ENCODE measurements at regions not wholly inside any gene's neighbourhood (a gene's known extent, or its start where the extent isn't known, plus 50 kb on each side); places are given as distances from the start of the nearest gene placed in this dataset.
A peak's percentile ranks its signal among the peaks of the same experiment; 100 is the strongest.
"Not testable (repeated sequence)": the region's sequence is repeated elsewhere in the genome, so short reads cannot be mapped to it uniquely, and the experiment has no call there.

DNA sequence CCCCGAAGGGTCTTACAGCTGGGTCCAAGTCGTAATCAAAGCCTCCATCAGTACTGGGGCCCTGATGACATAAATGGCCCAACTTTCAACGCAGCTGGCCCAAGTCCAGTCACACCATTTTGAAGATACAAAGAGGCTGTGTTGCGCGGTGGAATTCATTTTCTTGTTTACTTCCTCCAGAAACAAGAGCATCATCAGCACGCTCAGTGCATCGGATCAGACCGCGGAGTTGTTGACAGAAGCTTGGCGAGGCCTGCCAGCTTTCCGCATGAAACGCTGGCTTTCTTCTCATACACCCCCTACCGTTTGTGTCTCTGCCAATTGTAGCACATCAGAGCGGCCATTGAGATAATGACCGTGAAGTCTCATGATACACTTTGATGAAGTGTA, 101.7 kb upstream of the SPATA31D4 start:
- Histone ChIP-seq H3K4me1 (ENCODE audit: insufficient read depth, low read length) (peaks cover 18% of the 10 kb centered on the region), H3K9ac (ENCODE audit: low read length) (no peak overlapping the region), H3K36me3 (ENCODE audit: insufficient read depth, low read length) (no peaks in the 10 kb centered on the region), H3K9me3 (ENCODE audit: low read length) (no peaks in the 10 kb centered on the region), H3K4me3 (ENCODE audit: low read depth in 1 of 2, low read length in 2 of 2) (no peak overlapping the region), H3K27me3 (ENCODE audit: control insufficient read depth in 1 of 2, insufficient read depth in 2 of 2, low read length in 2 of 2) (no peaks in the 10 kb centered on the region), H3K27ac (ENCODE audit: low read depth, low read length) (peak overlapping the region; percentile 41)

DNA sequence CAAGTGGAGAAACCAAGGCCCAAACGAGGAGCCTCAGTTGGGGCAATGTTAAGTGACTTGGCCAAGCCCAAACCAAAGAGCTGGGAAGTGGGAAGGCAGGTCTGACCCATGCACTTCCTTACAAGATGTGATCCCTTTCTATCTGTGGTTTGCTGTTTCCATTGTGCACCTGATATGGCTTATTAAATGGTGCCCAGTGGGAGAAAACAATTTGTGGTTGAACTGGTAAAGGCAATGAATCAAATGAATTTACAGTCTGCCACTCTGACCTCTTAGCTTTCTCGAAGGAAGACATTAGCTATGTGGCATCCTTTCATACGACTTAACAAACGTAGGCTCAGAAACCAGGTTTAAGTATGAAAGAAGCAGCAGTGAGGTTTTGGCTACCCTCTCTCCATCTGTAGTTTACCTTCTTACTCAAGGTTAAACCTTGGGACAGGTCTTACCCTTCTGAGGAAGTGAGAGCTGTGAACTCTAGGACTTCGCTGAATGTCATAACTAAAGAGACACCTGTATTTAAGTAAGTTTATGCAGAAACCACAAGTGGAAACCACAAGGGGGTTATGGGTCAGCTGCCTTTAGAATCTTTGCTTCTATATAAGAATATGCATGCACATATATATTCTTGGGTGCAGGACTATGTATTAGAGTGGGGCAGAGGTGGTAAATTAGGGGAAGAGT, 100.5 kb upstream of the SPATA31D4 start:
- no peak overlapping the region for H3K27ac ChIP-seq (ENCODE audit: low read depth, low read length)
- no peaks in the 10 kb centered on the region for H3K9me3 ChIP-seq (ENCODE audit: low read length)
- no peak overlapping the region for H3K4me3 ChIP-seq (ENCODE audit: low read depth in 1 of 2, low read length in 2 of 2)
- no peaks in the 10 kb centered on the region for H3K27me3 ChIP-seq (ENCODE audit: control insufficient read depth in 1 of 2, insufficient read depth in 2 of 2, low read length in 2 of 2)
- no peak overlapping the region for H3K9ac ChIP-seq (ENCODE audit: low read length)
- peaks cover 26% of the 10 kb centered on the region for H3K4me1 ChIP-seq (ENCODE audit: insufficient read depth, low read length)
- no peaks in the 10 kb centered on the region for H3K36me3 ChIP-seq (ENCODE audit: insufficient read depth, low read length)

DNA sequence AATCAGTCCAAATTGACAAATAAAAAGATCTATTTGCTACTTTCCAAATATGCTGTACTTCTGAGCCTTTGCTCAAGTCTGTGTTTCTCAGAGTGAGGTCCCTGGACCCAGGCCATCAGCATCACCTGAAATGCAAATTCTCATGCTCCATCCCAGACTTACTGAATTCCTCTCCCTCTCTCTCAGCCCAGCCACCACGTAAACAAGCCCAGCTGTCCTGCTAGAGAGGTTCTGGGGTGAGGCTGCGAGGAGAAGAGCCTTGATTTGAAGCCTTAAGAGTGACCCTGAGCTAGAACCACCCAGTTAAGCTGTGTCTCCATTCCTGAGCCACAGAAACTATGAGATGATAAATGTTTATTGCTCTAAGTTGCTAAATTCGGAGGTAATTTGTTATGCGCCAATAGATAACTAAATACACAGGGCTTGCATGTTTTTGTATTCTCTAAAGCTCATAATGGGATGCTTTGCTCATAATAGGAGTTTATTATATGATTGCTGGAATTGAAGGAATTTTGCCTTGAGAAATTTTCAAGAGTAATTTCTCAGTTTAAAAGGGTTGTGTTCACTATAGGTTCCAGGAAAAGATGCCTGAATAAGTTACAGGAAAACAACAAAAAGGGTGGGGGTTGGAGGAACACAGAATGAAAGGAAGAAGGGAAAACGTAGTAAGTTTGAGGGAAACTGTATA, 98.9 kb upstream of the SPATA31D4 start:
- Histone ChIP-seq H3K9ac (ENCODE audit: low read length) (no peak overlapping the region), H3K4me3 (ENCODE audit: low read depth in 1 of 2, low read length in 2 of 2) (no peak overlapping the region), H3K36me3 (ENCODE audit: insufficient read depth, low read length) (no peaks in the 10 kb centered on the region), H3K27me3 (ENCODE audit: control insufficient read depth in 1 of 2, insufficient read depth in 2 of 2, low read length in 2 of 2) (no peaks in the 10 kb centered on the region), H3K27ac (ENCODE audit: low read depth, low read length) (no peak overlapping the region), H3K9me3 (ENCODE audit: low read length) (no peaks in the 10 kb centered on the region), H3K4me1 (ENCODE audit: insufficient read depth, low read length) (peaks cover 31% of the 10 kb centered on the region)

DNA sequence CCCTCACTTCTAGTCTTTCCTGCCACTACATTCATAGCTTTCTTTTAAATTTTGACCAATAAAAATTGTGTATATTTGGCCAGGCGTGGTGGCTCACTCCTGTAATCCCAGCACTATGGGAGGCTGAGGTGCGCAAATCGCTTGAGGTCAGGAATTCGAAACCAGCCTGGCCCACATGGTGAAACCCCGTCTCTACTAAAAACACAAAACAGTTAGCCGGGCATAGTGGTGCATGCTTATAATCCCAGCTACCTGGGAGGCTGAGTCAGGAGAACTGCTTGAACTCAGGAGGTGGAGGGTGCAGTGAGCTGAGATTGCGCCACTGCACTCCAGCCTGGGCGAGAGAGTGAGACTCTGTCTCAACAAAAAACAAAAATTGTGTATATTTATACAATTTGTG, 97.8 kb upstream of the SPATA31D4 start:
- not testable (repeated sequence) for H3K9ac ChIP-seq (ENCODE audit: low read length); H3K9me3 ChIP-seq (ENCODE audit: low read length); H3K27me3 ChIP-seq (ENCODE audit: control insufficient read depth in 1 of 2, insufficient read depth in 2 of 2, low read length in 2 of 2); H3K27ac ChIP-seq (ENCODE audit: low read depth, low read length); H3K36me3 ChIP-seq (ENCODE audit: insufficient read depth, low read length); H3K4me3 ChIP-seq (ENCODE audit: low read depth in 1 of 2, low read length in 2 of 2)
- H3K4me1 ChIP-seq (ENCODE audit: insufficient read depth, low read length): peaks cover 31% of the 10 kb centered on the region

DNA sequence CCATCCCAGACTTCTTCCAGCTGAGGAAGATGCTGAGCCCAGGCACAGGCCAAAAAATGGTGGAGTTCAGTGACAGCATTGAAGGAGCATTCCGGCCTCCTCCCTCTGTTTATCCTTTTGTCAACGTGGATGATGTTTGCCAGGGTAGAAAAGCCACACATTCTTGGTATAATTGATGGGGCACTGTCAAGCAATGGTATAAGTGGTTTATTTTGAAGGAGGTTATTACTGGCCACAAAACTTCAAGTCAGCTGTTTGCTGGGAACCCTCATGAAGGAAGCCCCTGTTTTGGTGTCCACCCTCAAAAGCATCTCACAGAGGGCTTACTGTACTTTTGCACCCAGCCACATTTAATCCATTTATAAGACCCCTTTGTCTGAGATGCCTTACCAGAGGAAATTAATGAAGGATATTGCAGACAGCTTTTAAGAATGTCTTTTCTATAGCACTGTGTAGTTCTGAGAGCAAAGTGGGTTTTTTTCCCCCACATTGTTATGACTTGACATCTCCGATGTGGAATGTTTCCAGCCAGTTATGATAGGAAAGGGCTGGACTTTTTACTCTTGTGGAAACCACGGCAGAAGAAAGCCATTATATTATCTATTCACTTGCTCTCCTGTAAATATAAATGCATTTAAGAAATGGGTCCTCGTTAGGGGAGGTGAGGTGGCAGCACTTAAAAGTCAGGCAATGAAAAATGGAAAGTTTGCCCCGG, 95.5 kb upstream of the SPATA31D4 start:
- Histone ChIP-seq H3K9ac (ENCODE audit: low read length) (no peak overlapping the region), H3K27ac (ENCODE audit: low read depth, low read length) (peak overlapping the region; percentile 60), H3K4me1 (ENCODE audit: insufficient read depth, low read length) (peaks cover 22% of the 10 kb centered on the region), H3K4me3 (ENCODE audit: low read depth in 1 of 2, low read length in 2 of 2) (no peak overlapping the region), H3K27me3 (ENCODE audit: control insufficient read depth in 1 of 2, insufficient read depth in 2 of 2, low read length in 2 of 2) (no peaks in the 10 kb centered on the region), H3K36me3 (ENCODE audit: insufficient read depth, low read length) (no peaks in the 10 kb centered on the region), H3K9me3 (ENCODE audit: low read length) (no peaks in the 10 kb centered on the region)

DNA sequence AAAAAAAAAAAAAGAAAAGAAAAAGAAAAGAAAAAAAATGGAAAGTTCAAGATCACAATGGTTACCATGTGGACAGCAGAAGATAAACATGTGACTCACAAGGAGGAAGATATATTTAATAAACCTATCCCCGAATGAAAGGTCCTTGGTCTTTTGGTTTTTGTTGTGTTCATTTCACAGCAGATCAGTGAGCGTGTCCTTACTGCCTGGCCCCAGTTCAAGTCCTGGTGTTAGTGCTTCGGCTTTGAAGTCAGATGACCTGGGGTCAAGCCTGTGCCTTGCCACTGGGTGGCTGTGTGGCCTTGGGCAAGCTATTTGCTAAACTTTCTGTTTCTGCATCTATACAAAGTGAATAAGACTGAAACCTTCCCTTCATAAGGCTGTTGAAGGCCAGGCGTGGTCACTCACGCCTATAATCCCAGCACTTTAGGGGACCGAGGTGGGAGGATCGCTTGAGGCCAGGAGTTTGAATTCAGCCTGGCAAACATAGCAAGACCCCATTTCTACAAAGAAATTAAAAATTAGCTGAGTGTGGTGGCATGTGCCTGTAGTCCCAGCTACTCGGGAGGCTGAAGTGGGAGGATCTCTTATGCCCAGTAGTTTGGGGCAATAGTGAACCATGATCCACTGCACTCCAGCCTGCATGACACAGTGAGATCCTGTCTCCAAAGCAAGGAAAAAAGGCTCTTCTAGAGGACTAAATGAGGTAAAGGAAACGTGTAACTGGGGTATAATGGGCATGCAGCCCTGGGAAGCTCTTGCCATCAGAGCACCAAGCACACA, 94.5 kb upstream of the SPATA31D4 start:
- Histone ChIP-seq H3K27ac (ENCODE audit: low read depth, low read length) (peak overlapping the region; percentile 17), H3K27me3 (ENCODE audit: control insufficient read depth in 1 of 2, insufficient read depth in 2 of 2, low read length in 2 of 2) (no peaks in the 10 kb centered on the region), H3K9ac (ENCODE audit: low read length) (no peak overlapping the region), H3K4me1 (ENCODE audit: insufficient read depth, low read length) (peaks cover 18% of the 10 kb centered on the region), H3K36me3 (ENCODE audit: insufficient read depth, low read length) (no peaks in the 10 kb centered on the region), H3K4me3 (ENCODE audit: low read depth in 1 of 2, low read length in 2 of 2) (no peak overlapping the region), H3K9me3 (ENCODE audit: low read length) (no peaks in the 10 kb centered on the region)

DNA sequence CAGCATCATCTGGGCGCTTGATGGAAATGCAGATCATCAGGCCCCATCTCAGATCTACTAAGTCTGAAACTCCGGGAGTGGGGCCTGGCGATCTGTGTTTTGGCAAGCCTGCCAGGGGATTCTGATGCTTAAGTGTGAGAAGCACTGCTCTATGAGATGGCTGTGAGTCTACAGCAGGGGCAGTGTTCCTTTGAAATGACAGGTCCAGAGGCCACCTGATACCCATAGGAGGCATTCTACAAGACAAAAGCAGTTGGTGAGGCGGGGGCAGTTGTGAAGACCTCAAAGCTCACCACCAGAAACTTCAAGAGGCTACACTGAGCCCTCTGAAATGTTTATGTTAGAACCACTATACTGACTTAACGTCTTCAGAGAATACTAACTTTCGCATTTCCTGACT, 86.9 kb upstream of the SPATA31D4 start:
- no peak overlapping the region for H3K27ac ChIP-seq (ENCODE audit: low read depth, low read length)
- H3K9ac ChIP-seq (ENCODE audit: low read length): no peak overlapping the region
- no peaks in the 10 kb centered on the region for H3K27me3 ChIP-seq (ENCODE audit: control insufficient read depth in 1 of 2, insufficient read depth in 2 of 2, low read length in 2 of 2)
- H3K9me3 ChIP-seq (ENCODE audit: low read length): no peaks in the 10 kb centered on the region
- H3K4me1 ChIP-seq (ENCODE audit: insufficient read depth, low read length): no peaks in the 10 kb centered on the region
- H3K4me3 ChIP-seq (ENCODE audit: low read depth in 1 of 2, low read length in 2 of 2): no peak overlapping the region
- H3K36me3 ChIP-seq (ENCODE audit: insufficient read depth, low read length): no peaks in the 10 kb centered on the region

DNA sequence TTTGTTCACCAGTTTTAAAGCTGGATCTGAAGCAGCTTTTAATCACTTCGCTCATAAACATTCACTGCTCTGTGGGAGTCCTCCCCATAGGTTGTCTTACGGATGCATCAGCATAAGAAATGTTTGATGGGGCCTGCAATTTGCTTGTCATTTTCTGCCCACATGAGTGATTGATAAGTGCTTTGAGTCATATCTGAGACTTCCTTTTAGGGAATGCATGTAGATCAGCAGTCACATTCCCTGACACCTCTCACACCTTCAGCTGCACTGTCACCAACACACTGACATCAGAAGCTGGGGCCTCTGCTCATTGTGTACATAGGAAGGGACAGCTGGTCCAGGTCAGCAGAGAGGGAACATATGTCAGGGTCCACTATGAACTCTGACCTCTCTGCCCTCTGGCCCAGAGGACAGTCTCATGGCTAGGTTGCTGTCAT, 84.1 kb upstream of the SPATA31D4 start:
- H3K4me1 ChIP-seq (ENCODE audit: insufficient read depth, low read length): no peaks in the 10 kb centered on the region
- no peaks in the 10 kb centered on the region for H3K27me3 ChIP-seq (ENCODE audit: control insufficient read depth in 1 of 2, insufficient read depth in 2 of 2, low read length in 2 of 2)
- H3K9me3 ChIP-seq (ENCODE audit: low read length): no peaks in the 10 kb centered on the region
- H3K36me3 ChIP-seq (ENCODE audit: insufficient read depth, low read length): no peaks in the 10 kb centered on the region
- H3K4me3 ChIP-seq (ENCODE audit: low read depth in 1 of 2, low read length in 2 of 2): no peak overlapping the region
- H3K27ac ChIP-seq (ENCODE audit: low read depth, low read length): no peak overlapping the region
- no peak overlapping the region for H3K9ac ChIP-seq (ENCODE audit: low read length)

DNA sequence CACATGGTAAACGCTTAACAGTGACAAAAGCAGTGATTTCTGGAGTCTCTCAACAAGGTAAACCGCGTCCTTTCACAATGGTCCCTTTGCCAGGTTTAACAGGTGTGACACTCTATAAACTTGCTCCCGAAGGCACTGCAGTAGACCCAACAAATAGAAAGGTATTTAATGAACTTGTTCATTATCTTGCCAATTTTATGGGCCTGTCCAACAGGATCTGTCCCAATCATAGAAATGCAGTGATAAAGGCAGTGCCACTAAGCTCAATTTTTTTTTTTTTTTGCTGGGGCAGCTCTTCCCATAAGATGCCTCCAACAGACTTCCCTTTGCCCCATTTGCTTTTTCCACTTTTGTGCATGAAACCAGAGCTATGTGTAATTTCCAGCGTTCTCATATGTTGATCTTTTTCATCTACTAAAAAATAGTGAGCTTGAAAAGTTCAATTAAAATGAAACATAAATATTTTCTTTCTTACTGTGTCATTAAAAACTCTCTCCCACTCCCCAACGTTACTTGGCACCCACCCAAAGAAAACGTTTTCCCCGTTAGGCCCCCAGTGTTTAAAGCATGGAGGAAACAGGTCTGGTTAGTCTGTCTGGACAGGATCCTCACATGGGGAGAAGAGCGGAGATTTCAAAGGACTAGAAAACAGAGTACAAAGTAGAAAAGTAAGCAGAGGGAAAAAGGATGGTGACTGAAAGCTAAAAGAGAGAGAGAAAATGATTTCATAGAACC, 80.9 kb upstream of the SPATA31D4 start:
- Histone ChIP-seq H3K36me3 (ENCODE audit: insufficient read depth, low read length) (no peaks in the 10 kb centered on the region), H3K9ac (ENCODE audit: low read length) (no peak overlapping the region), H3K4me3 (ENCODE audit: low read depth in 1 of 2, low read length in 2 of 2) (no peak overlapping the region), H3K9me3 (ENCODE audit: low read length) (no peaks in the 10 kb centered on the region), H3K27ac (ENCODE audit: low read depth, low read length) (no peak overlapping the region), H3K4me1 (ENCODE audit: insufficient read depth, low read length) (peaks cover 8% of the 10 kb centered on the region), H3K27me3 (ENCODE audit: control insufficient read depth in 1 of 2, insufficient read depth in 2 of 2, low read length in 2 of 2) (no peaks in the 10 kb centered on the region)

DNA sequence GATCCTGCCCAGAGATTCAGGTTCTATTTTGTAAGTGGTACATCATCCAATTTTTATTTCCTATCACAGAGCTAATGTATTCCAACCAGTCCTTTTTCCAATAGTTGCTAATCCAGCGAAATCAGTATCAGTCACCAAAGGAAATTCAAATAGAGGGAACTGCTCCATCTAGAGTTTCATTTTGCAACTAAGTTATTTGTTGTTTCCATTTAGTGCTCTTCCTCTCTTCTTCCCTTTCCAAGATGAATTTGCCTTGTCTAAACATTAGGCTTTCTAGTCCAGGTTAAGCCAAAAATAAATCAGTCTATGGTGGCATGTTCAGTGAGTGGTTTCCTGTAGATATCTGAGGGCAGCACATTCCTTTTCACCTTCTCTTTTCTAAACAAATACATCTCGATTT, 79.8 kb upstream of the SPATA31D4 start:
- no peak overlapping the region for H3K27ac ChIP-seq (ENCODE audit: low read depth, low read length)
- no peaks in the 10 kb centered on the region for H3K27me3 ChIP-seq (ENCODE audit: control insufficient read depth in 1 of 2, insufficient read depth in 2 of 2, low read length in 2 of 2)

More for the DNA sequence above, 79.8 kb upstream of the SPATA31D4 start:
- Histone ChIP-seq H3K9ac (ENCODE audit: low read length) (no peak overlapping the region), H3K36me3 (ENCODE audit: insufficient read depth, low read length) (no peaks in the 10 kb centered on the region), H3K9me3 (ENCODE audit: low read length) (no peaks in the 10 kb centered on the region), H3K4me3 (ENCODE audit: low read depth in 1 of 2, low read length in 2 of 2) (no peak overlapping the region), H3K4me1 (ENCODE audit: insufficient read depth, low read length) (peaks cover 8% of the 10 kb centered on the region)

Data from muscle layer of colon (tissue), 2 donors.